Hepatocyte (in vitro differentiated cells): ENCODE measurements at regions not wholly inside any gene's neighbourhood (a gene's known extent, or its start where the extent isn't known, plus 50 kb on each side); places are given as distances from the start of the nearest gene placed in this dataset.

ENCODE experiments used
- DNase-seq: peaks from one replicate; pipeline ENCODE4 v3.0.0-alpha.2; 2016; ENCODE audit warnings: low spot score
- H2AFZ ChIP-seq: fragments of 200-600 bp; sonication (generic); 2 replicates; pipeline ENCODE4 v1.6.0; 2016; ENCODE audit warnings: antibody characterized with exemption, mild to moderate bottlenecking
- H3K27ac ChIP-seq: fragments of 200-600 bp; sonication (generic); 2 replicates; pipeline ENCODE4 v1.5.1; 2016; ENCODE audit warnings: mild to moderate bottlenecking
- H3K27me3 ChIP-seq: fragments of 200-600 bp; sonication (generic); 2 replicates; pipeline ENCODE4 v1.6.1; 2016
- H3K36me3 ChIP-seq: fragments of 200-600 bp; sonication (generic); replicated peaks from 2 replicates; pipeline ENCODE4 v1.5.1; 2016; ENCODE audit warnings: low read depth; ENCODE audit not compliant: insufficient read depth
- H3K4me1 ChIP-seq: fragments of 200-600 bp; sonication (generic); 2 replicates; pipeline ENCODE4 v1.5.1; 2016; ENCODE audit warnings: mild to moderate bottlenecking, moderate library complexity; ENCODE audit not compliant: insufficient read depth
- H3K4me2 ChIP-seq: fragments of 200-600 bp; sonication (generic); 2 replicates; pipeline ENCODE4 v1.6.0; 2016
- H3K4me3 ChIP-seq: fragments of 200-600 bp; sonication (generic); 2 replicates; pipeline ENCODE4 v1.5.1; 2016; ENCODE audit warnings: mild to moderate bottlenecking
- H3K79me2 ChIP-seq: fragments of 200-600 bp; sonication (generic); 2 replicates; pipeline ENCODE4 v1.6.0; 2017; ENCODE audit warnings: mild to moderate bottlenecking
- H3K9me2 ChIP-seq: fragments of 200-600 bp; sonication (generic); replicated peaks from 2 replicates; pipeline ENCODE4 v1.6.0; 2017; ENCODE audit warnings: mild to moderate bottlenecking; ENCODE audit not compliant: insufficient read depth
- H3K9me3 ChIP-seq: fragments of 200-600 bp; sonication (generic); 2 replicates; pipeline ENCODE4 v1.5.1; 2016; ENCODE audit warnings: low read depth, mild to moderate bottlenecking
- H4K20me1 ChIP-seq: fragments of 200-600 bp; sonication (generic); 2 replicates; pipeline ENCODE4 v1.6.0; 2016; ENCODE audit warnings: mild to moderate bottlenecking; ENCODE audit not compliant: insufficient read depth, poor library complexity, severe bottlenecking
- CTCF ChIP-seq: fragments of 200-600 bp; sonication (generic); IDR thresholded peaks from 2 replicates; pipeline ENCODE4 v1.5.1; 2016; ENCODE audit warnings: antibody characterized with exemption, mild to moderate bottlenecking; ENCODE audit not compliant: poor library complexity
- EZH2 ChIP-seq: fragments of 200-600 bp; sonication (generic); IDR thresholded peaks from 2 replicates; pipeline ENCODE4 v1.6.1; 2016; ENCODE audit warnings: antibody characterized with exemption, mild to moderate bottlenecking, borderline replicate concordance
- EZH2phosphoT487 ChIP-seq: fragments of 200-600 bp; sonication (generic); IDR thresholded peaks from one replicate; pipeline ENCODE4 v1.6.1; 2018; ENCODE audit warnings: antibody characterized with exemption, mild to moderate bottlenecking, low read depth, moderate library complexity; ENCODE audit not compliant: unreplicated experiment, severe bottlenecking
- WGBS: methylation state at CpG from one replicate; pipeline ENCODE4 v1.1.6; 2016; ENCODE audit warnings: low lambda C conversion rate; ENCODE audit errors: missing lambda C conversion rate; 5-methylcytosine and 5-hydroxymethylcytosine counted together

- no peak for DNase-seq
- H3K4me1 ChIP-seq: peaks cover 4% of the 10 kb centered on the region
- 67% methylated on average over 3 of the region's 3 CpGs for WGBS
- no peak for TF ChIP-seq EZH2
- no peak for TF ChIP-seq CTCF
- TF ChIP-seq EZH2phosphoT487: no peak
- H3K27ac ChIP-seq: no peak overlapping the region
- no peaks in the 10 kb centered on the region for H4K20me1 ChIP-seq
- no peaks in the 10 kb centered on the region for H3K36me3 ChIP-seq
- no peak overlapping the region for H3K4me3 ChIP-seq
- no peak overlapping the region for H2AFZ ChIP-seq
- H3K9me2 ChIP-seq: no peaks in the 10 kb centered on the region
- H3K9me3 ChIP-seq: no peaks in the 10 kb centered on the region
- H3K27me3 ChIP-seq: no peaks in the 10 kb centered on the region
- no peak overlapping the region for H3K4me2 ChIP-seq
- H3K79me2 ChIP-seq: no peaks in the 10 kb centered on the region
Measured at GRCh38 chrX:43592597-43592996, 63.5 kb upstream of the MAOA start.

- H3K9me2 ChIP-seq: no peaks in the 10 kb centered on the region
- H3K27me3 ChIP-seq: no peaks in the 10 kb centered on the region
- H3K4me3 ChIP-seq: no peak overlapping the region
- H2AFZ ChIP-seq: no peak overlapping the region
- H3K4me1 ChIP-seq: peaks cover under 1% of the 10 kb centered on the region
- no peak for DNase-seq
- TF ChIP-seq CTCF (no peak), EZH2phosphoT487 (no peak), EZH2 (no peak)
- no peaks in the 10 kb centered on the region for H3K79me2 ChIP-seq
- H4K20me1 ChIP-seq: no peaks in the 10 kb centered on the region
- no peaks in the 10 kb centered on the region for H3K36me3 ChIP-seq
- no peak overlapping the region for H3K27ac ChIP-seq
- no peak overlapping the region for H3K4me2 ChIP-seq
- H3K9me3 ChIP-seq: no peaks in the 10 kb centered on the region
Measured at GRCh38 chrX:43595931-43596330, 60.2 kb upstream of the MAOA start.

- Histone ChIP-seq H3K4me2 (no peak overlapping the region), H2AFZ (no peak overlapping the region), H3K79me2 (no peaks in the 10 kb centered on the region), H3K9me3 (no peaks in the 10 kb centered on the region), H3K4me3 (no peak overlapping the region), H3K27me3 (no peaks in the 10 kb centered on the region), H4K20me1 (no peaks in the 10 kb centered on the region), H3K4me1 (no peaks in the 10 kb centered on the region), H3K36me3 (no peaks in the 10 kb centered on the region), H3K27ac (no peak overlapping the region), H3K9me2 (no peaks in the 10 kb centered on the region)
- DNase-seq: no peak
- TF ChIP-seq CTCF (no peak), EZH2phosphoT487 (no peak), EZH2 (no peak)
Measured at GRCh38 chrX:43604753-43605152, 51.3 kb upstream of the MAOA start.

GRCh38 chrX:43605351-43605750 is 50.7 kb upstream of the MAOA start:
- Histone ChIP-seq H4K20me1 (no peaks in the 10 kb centered on the region), H3K36me3 (no peaks in the 10 kb centered on the region), H3K4me2 (no peak overlapping the region), H3K27me3 (no peaks in the 10 kb centered on the region), H3K79me2 (no peaks in the 10 kb centered on the region), H3K9me2 (no peaks in the 10 kb centered on the region), H2AFZ (no peak overlapping the region), H3K4me1 (no peaks in the 10 kb centered on the region), H3K4me3 (no peak overlapping the region), H3K27ac (no peak overlapping the region), H3K9me3 (no peaks in the 10 kb centered on the region)
- TF ChIP-seq EZH2phosphoT487 (no peak), EZH2 (no peak), CTCF (no peak)
- 89% methylated on average over 4 of the region's 4 CpGs for WGBS
- no peak for DNase-seq
